ENCODE measurements at regions not wholly inside any gene's neighbourhood (a gene's known extent, or its start where the extent isn't known, plus 50 kb on each side); places are given as distances from the start of the nearest gene placed in this dataset.
"Not testable (repeated sequence)": the region's sequence is repeated elsewhere in the genome, so short reads cannot be mapped to it uniquely, and the experiment has no call there.

DNA sequence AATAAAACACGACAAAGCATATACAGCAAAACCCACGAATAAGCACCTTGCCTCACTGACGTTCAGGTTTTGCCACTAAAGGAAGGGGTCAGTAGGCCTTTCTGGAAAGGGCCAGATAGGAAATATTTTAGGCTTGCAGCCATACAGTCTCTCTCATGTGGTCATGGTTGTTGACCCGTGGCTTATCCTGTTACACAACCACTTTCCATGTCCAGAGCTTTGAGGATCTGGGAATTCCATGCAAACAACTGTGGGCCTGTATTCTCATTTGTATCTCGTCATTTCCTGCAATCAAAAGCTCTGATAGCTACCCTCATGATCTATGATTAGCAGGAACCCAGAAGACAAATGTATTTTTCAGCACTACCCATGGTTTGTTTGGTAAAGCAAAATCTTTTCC is 108.3 kb downstream of the DRD1 start:
- DNase-seq (ENCODE audit: low spot score), result no peak
- TF ChIP-seq CTCF (IDR thresholded peaks at IDR 0.05; ENCODE audit: extremely low read depth, missing control alignments), result no peak

DNA sequence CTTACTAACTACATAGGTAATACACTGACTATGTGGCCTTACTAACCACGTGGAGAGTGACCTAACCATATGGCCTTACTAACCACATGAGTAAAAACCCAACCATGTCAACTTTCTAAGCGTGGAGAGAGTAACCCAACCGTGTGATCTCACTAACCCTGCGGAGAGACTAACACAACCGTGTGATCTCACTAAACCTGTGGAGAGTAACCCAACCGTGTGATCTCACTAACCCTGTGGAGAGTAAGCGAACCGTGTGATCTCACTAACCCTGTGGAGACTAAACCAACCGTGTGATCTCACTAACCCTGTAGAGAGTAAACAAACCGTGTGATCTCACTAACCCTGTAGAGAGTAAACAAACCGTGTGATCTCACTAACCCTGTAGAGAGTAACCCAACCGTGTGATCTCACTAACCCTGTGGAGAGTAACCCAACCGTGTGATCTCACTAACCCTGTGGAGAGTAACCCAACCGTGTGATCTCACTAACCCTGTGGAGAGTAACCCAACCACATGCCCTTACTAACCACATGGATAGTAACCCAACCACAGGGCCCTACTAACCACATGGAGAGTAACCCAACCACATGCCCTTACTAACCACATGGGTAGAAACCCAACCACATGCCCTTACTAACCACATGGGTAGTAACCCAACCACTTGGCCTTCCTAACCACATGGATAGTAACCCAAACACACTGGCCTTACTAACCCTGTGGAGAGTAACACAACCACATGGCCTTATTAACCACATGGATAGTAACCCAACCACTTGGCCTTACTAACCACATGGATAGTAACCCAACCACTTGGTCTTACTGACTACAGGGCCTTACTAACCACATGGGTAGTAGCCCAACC is 112.6 kb downstream of the DRD1 start:
- DNase-seq (ENCODE audit: low spot score), result not testable (repeated sequence)

DNA sequence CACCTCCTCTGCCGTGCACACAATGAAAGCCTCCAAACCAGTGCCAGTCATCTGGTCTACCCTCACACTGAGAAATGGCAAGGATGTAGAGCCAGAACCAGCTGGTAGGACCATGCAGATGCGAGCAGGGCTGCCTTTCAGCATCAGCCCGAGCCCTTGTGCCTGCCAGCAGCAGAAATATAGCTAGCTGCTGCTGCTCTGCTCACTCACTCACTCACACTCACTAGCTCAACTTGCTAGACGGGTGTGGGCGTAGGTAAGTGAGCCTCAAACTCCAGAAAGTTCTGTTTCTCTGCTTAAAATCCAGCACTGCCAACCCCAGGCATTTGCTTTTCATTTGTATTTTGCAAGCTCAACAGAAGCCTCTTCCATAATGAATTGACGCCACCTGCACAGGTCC is 114.0 kb downstream of the DRD1 start:
- no peak for DNase-seq (ENCODE audit: low spot score)
- no peak for TF ChIP-seq CTCF (IDR thresholded peaks at IDR 0.05; ENCODE audit: extremely low read depth, missing control alignments)

- DNase-seq (ENCODE audit: low spot score), result no peak
- TF ChIP-seq CTCF (IDR thresholded peaks at IDR 0.05; ENCODE audit: extremely low read depth, missing control alignments), result no peak
Measured at GRCh38 chr5:175328687-175329086, 115.3 kb downstream of the DRD1 start.

DNA sequence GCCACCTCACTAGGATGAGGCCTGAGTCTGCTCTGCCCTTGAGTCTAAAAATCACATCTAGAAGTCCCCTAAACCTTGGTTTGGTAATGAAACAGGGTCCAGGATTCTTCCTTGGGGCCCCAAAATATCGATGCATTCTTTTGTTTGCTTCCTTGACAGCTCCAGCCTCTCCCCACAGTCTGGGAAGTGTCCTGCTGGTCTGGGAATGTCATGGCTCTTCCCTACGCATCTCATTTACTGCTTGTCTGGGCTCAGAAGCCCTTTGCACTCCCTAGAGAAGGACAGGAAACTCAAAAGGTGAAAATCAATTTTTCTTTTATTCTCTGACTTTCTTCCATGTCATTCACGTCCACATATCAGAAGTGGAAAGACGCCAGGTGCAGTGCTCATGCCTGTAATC is 115.8 kb downstream of the DRD1 start:
- no peak for TF ChIP-seq CTCF (IDR thresholded peaks at IDR 0.05; ENCODE audit: extremely low read depth, missing control alignments)

DNA sequence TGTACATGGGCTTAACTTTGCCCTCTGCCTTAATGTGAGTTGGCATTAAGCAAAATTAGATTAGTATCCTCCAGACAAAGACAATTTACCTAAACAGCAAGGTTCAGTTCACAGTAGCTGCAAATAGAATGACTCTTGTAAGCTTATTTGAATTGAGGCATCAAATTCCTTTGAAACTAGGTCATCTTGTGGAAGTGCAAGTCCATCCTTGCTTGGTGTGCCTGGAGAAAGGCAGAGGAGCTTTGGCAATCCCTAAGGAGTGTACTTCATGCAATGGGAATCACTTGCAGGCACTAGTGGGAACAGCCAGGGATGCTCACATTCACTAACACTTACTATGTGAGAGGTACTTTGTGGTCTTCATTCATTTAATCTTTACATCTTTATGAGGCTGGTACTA is 118.3 kb downstream of the DRD1 start:
- no peak for DNase-seq (ENCODE audit: low spot score)
- TF ChIP-seq CTCF (IDR thresholded peaks at IDR 0.05; ENCODE audit: extremely low read depth, missing control alignments), result no peak

More for the DNA sequence above, 115.8 kb downstream of the DRD1 start:
- DNase-seq (ENCODE audit: low spot score), result no peak

DNA sequence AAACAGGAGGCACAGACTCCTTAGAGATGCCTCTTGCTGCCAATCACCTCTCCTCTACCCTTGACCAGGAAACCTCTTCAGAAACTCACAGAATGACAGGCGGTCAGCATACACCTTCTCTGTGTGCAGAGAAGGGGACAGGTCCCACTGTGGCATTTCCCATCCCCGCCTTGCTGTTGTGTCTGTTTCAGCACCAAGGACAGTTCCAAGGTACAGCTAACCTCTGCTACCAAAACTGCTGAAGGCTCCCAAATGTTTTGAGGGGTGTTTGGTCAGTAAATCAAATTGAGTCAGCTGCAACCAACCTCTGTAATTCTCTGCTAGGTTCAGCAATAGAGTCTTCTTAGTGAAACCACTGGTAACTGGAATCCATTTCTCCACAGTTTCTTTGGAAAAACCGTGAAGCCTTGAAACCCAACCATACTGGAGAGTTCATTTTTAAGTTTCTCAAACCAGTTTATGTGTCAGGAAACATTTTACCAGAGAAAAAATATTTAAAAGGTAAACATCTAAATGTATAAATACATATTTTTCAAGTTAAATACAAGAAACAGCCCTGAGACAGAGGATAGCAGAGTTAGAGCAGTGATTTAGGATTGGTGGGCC is 122.0 kb downstream of the DRD1 start:
- peak; percentile 40 for DNase-seq (ENCODE audit: low spot score)
- TF ChIP-seq CTCF (IDR thresholded peaks at IDR 0.05; ENCODE audit: extremely low read depth, missing control alignments), result no peak

Data from GM20000 (cell line).